ENCODE measurements at regions not wholly inside any gene's neighbourhood (a gene's known extent, or its start where the extent isn't known, plus 50 kb on each side); places are given as distances from the start of the nearest gene placed in this dataset.
A peak's percentile ranks its signal among the peaks of the same experiment; 100 is the strongest.

- H3K4me3 ChIP-seq (ENCODE audit: low read depth, low read length) = no peak overlapping the region
- no peak for DNase-seq (ENCODE audit: low read depth)
- TF ChIP-seq CTCF (conservative IDR thresholded peaks at IDR 0.05; ENCODE audit: low read depth, low read length) = no peak
These were observed 303.3 kb upstream of the ACTBL2 start for GRCh38 chr5:57785946-57786345.

GRCh38 chr5:57784121-57784520 lies 301.5 kb upstream of the ACTBL2 start:
- H3K4me3 ChIP-seq (ENCODE audit: low read depth, low read length) = no peak overlapping the region
- DNase-seq (ENCODE audit: low read depth) = no peak
- no peak for TF ChIP-seq CTCF (conservative IDR thresholded peaks at IDR 0.05; ENCODE audit: low read depth, low read length)

- no peak overlapping the region for H3K4me3 ChIP-seq (ENCODE audit: low read depth, low read length)
- peak; percentile 23 for DNase-seq (ENCODE audit: low read depth)
These were observed 301.1 kb upstream of the ACTBL2 start for GRCh38 chr5:57783693-57784092.

GRCh38 chr5:57780961-57781325 lies 298.3 kb upstream of the ACTBL2 start:
- TF ChIP-seq CTCF (conservative IDR thresholded peaks at IDR 0.05; ENCODE audit: low read depth, low read length) = no peak
- DNase-seq (ENCODE audit: low read depth) = no peak
- H3K4me3 ChIP-seq (ENCODE audit: low read depth, low read length) = no peak overlapping the region

More at GRCh38 chr5:57783693-57784092, 301.1 kb upstream of the ACTBL2 start:
- no peak for TF ChIP-seq CTCF (conservative IDR thresholded peaks at IDR 0.05; ENCODE audit: low read depth, low read length)

- TF ChIP-seq CTCF (conservative IDR thresholded peaks at IDR 0.05; ENCODE audit: low read depth, low read length) = no peak
- no peak for DNase-seq (ENCODE audit: low read depth)
- no peak overlapping the region for H3K4me3 ChIP-seq (ENCODE audit: low read depth, low read length)
These were observed 297.8 kb upstream of the ACTBL2 start for GRCh38 chr5:57780306-57780960.

- peak; percentile 89 for DNase-seq (ENCODE audit: low read depth)
- no peak overlapping the region for H3K4me3 ChIP-seq (ENCODE audit: low read depth, low read length)
- peak; percentile 71 for TF ChIP-seq CTCF (conservative IDR thresholded peaks at IDR 0.05; ENCODE audit: low read depth, low read length)
These were observed 297.0 kb upstream of the ACTBL2 start for GRCh38 chr5:57779383-57780223.
